ENCODE measurements at regions not wholly inside any gene's neighbourhood (a gene's known extent, or its start where the extent isn't known, plus 50 kb on each side); places are given as distances from the start of the nearest gene placed in this dataset.

DNA sequence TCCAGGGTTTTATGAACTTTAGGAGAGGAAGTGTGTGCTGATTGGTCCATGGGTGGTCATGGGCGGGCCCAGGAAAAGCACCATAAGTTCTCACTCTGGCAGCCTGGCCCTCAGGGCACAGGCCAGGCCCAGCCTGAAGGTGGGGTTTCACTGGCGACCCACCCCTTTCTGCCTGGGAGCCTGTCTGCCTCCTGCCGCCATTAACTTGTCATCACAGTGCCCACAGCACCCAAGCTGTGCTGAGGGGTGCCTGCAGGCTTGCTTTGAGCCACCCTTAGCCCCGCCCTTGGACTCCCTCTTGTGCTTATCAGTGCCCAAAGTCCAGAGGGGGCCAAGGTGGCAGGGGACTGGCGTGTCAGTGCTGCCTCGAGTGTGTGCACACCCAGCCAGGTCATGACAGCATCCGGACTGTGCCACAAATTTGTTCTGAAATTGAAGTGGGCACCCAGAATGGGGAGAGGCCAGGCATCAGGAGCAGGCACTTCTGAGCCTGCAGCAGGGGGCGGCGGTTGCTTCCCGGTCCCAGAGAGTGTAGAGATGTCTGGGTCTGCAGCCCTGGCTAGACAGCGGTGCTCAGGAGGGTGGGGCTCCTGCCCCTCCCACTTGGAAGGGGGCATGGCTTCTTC, 455.6 kb downstream of the TMA16 start:
- DNase-seq (ENCODE audit: low read depth in 1 of 2, low spot score in 1 of 2): no peak

DNA sequence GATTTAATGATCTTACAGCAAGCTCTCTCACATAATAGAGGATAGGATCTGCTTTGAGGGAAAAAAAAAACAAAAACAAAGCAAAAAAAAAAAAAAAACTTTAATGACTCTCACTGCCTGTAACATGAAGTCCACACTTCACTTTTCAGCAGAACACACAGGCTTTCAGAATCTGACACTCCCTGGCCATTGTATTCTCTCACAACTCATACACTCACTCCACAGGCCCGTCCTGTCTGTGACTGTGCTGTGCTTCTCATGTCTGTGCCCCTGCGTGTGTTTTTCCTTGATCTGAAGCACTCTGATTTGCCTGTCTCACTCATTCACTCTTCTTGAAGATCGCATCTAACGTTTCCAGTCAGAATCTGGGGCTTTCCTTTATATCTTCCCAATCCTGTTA, 460.8 kb downstream of the TMA16 start:
- no peak for DNase-seq (ENCODE audit: low read depth in 1 of 2, low spot score in 1 of 2)

DNA sequence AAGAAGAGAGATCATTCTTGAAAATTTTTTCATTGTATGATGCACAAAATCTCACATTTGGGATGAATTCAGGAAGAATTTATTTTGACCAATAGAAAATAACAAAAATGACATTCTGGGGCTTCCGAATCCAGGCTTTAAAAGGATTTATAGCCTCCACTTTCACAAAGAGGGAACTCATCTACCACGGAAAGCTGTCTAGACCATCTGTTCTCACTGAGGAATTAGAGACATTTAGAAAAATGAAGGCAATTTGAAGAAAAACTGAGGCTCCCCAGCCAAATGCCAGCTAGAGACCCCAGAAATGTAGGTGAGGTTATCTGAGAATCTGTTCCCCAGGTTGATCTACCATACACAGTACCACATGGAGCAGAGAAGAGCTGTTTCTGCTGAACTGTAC, 464.3 kb downstream of the TMA16 start:
- no peak for DNase-seq (ENCODE audit: low read depth in 1 of 2, low spot score in 1 of 2)

DNA sequence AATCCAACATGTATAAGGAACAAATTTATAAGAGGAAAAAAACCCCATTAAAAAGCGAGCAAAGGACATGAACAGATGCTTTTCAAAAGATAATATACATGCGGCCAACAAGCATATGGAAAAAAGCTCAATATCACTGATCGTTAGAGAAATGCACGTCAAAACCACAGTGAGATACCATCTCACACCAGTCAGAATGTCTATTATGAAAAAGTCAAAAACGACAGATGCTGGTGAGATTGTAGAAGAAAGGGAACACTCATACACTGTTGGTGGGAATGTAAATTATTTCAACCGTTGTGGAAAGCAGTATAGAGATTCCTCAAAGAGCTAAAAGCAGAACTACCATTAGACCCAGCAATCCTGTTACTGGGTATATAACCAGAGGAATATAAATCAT, 465.4 kb downstream of the TMA16 start:
- no peak for DNase-seq (ENCODE audit: low read depth in 1 of 2, low spot score in 1 of 2)

DNA sequence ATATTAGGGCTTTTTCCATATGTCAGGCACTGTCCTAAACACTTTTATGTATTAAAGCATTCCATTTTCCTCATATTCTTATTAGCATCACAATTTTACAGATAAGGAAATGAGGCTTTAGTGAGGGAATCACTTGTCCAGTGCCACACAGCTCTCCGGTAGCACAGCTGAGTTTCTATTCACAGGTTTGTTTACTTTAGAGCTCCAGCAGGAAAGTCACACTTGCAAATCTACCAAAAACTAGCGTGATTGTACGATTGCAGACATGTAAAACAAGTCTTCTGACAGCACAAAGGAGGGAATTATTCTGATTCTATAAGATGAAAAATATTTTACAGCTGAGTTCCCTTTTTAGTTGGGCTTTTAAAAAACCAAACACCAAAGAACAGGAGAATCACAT, 472.1 kb downstream of the TMA16 start:
- DNase-seq (ENCODE audit: low read depth in 1 of 2, low spot score in 1 of 2): no peak

DNA sequence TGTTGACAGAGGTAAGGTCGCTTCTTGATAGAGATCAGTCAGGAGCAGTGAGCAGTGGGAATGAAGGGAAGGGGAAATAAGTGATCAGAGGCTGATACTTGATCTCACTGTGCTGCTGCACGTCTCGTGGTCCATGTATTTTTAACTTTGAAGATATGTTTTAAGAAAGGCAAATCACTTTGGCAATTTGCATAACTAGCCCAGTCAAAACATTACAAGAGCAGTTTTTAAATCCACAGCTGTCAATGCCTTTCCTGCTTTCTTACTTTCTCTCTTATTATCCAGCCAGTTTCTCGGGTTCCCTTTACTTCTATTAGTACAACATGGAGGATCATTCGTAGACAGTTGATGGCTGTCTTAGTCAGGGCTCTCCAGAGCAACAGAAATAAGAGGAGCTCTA, 472.8 kb downstream of the TMA16 start:
- DNase-seq (ENCODE audit: low read depth in 1 of 2, low spot score in 1 of 2): no peak

DNA sequence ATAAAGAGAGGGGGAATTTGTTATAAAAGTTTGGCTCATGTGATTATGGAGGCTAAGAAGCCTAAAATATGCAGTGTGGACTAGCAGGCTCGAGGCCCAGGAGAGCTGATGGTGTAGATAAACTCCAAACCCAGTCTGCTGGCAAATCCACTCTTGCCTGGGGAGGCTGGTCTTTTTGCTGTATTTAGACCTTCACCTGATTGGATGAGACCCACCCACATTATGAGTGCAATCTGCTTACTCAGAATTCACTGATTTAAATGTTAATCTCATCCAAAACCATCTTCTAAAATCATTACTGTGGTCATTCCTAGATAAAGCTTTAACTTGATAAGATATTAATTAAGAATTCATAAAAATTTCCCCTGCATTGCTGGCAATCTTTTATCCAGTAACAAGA, 473.2 kb downstream of the TMA16 start:
- DNase-seq (ENCODE audit: low read depth in 1 of 2, low spot score in 1 of 2): no peak

DNA sequence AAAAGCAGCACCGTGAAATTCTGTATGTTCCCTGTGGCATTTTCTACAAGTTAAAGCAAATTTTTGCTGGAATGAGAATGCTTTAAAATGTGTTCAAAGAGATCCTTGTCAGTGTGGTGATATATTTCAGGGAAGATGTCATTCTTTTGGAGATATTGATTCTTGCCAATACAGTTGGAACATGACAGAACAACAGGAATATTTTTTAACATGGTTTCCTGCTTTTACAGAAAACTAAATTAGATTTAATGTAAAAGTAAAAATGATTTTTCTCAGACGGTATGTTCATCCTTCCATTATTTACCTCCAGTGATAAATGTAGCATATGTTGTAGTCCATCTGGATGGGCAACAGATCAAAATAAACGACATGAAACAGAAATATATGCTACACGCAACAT, 474.8 kb downstream of the TMA16 start:
- DNase-seq (ENCODE audit: low read depth in 1 of 2, low spot score in 1 of 2): no peak

DNA sequence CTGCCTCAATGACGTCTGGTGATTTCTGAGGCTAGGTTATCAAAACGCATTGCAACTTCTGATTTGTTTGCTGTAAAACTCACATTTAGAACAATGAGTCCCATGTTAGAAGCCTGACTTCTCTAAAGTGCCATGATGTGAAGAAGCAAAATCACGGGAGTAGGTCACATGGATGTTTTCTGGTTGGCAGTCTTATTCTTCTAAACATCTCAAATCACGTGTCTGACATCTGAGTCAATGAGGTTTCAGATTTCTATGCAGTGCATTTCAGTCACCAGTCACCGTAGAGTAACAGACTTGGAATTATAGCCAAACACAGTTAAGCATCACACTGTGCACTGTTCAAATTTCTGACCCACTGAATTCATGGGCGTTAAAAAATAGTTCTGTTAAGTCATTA, 482.1 kb downstream of the TMA16 start:
- DNase-seq (ENCODE audit: low read depth in 1 of 2, low spot score in 1 of 2): no peak

DNA sequence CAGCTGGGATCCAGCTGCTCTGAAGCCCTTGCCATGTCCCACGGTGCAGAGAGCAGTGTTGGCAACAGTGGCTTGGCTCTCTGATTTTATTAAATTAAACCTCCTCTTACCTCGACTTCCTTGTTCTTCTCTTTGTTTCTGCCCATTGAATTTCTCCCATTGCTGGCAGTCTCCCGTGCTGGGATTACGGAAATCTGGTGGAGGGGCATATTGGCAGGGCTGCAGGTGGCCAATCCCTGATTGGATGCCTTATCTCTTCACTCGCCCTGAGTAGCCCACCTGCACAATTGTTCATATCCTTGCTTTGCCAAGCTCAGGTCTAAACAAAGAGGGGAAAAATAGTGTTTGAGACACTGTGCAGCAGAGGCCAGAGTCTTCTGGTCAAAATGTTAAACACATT, 493.9 kb downstream of the TMA16 start:
- DNase-seq (ENCODE audit: low read depth in 1 of 2, low spot score in 1 of 2): no peak

DNA sequence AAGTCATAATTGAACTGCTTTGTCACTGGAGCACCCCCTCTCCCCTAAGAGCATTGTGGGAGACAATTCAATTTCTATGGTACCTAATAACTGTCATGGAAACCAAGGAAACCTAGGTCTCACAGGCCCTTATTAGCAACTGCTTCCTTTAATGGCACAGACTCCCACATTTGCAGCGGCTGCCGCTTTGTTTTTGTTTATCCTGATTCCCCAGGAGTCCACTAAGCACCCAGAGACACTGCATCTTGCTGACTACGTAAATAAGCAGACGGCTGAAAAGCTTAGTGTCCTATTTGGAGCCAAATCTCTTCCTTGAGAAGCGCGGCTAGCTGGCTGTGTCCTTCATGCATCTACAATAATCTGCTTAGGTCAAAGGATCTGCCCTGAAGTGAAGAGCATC, 494.4 kb downstream of the TMA16 start:
- no peak for DNase-seq (ENCODE audit: low read depth in 1 of 2, low spot score in 1 of 2)

DNA sequence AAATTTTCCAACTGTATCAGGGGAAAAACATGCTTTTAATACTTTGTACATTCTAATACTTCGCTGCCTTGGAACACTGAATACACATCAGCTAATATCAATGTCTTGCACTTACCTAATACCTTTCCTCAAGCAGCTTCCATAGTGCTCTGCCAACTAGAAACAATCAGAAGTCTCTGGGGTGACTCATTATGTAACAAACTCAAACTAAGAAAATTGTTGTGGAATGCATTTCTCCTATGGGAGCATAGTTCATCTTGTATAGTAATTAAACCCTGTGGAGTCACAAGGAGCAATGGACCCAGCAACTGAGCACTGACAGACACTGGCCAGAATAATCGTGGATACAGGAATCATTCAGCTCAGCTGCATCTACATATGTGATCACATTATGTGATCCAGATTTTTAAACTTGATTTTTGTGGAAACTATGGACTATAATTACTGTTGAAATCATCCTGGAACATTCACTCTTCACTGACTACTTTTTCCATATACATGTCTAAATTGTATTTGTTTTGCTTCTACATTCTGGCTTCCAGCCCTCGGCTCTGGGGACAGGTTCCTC, 496.9 kb downstream of the TMA16 start:
- no peak for DNase-seq (ENCODE audit: low read depth in 1 of 2, low spot score in 1 of 2)

DNA sequence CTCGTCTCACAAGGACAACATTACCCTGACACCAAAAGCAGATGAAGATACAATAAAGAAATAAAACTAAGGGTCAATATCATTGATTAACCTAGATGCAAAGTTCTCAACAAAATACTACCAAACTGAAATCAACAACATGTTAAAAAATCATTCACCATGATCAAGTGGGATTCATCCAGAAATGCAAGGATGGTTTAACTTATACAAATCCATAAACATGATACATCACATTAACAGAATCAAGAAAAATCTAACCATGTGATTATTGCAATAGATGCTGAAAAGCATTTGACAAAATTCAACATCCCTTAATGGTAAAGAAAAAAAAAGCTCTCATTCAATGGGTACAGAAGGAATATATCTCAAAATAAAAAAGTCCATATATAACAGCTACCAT, 514.9 kb downstream of the TMA16 start:
- DNase-seq (ENCODE audit: low read depth in 1 of 2, low spot score in 1 of 2): no peak

DNA sequence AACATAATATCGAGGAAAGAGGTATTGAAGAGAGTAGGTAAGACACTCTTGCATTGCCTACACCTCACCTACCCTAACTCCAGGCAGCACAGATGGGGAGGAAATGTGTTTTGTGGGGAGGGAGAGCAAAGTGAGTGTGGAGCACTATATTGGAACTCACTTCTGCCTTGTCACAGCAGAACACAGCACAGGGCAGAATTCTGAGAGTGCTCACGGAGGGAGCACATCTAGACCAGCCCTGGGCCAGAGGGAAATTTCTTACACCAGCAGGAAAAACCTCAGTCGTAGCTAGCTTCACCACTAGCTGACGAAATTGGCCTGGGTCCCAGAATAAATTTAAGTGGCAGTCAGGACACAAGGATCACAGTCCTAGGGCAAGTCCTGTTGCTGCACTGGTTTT, 517.3 kb downstream of the TMA16 start:
- DNase-seq (ENCODE audit: low read depth in 1 of 2, low spot score in 1 of 2): no peak

DNA sequence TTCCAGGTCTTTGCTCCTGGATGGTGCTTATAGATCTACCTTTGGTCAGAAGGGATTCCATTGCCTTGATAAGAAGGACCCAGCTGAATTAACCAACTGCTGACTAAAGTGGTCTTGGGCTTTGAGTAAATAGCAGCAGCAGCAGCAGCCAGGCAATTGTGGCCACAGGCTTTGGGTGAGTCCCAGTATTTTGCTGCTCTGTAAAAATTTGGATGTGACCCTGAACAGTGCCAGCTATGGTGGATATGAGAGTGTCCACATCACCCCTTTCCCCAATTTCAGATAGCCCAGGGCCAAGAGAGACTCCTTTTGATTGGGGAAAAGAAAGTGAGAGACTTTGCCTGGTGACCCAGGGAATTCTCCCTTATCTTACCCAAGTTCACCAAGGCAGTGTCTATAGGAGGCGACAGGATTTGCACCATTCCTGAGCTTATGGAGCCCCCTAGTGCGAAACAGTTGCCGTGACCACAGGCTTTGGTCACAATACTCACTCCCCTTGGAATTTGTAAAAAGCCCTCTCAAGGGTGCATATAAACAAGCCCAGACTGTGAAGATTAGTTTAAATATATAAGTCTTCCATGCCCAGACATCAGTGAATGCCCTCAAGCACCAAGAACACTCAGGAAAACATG, 518.0 kb downstream of the TMA16 start:
- peak in 1 of 2 donors; percentile 4 for DNase-seq (ENCODE audit: low read depth in 1 of 2, low spot score in 1 of 2)

DNA sequence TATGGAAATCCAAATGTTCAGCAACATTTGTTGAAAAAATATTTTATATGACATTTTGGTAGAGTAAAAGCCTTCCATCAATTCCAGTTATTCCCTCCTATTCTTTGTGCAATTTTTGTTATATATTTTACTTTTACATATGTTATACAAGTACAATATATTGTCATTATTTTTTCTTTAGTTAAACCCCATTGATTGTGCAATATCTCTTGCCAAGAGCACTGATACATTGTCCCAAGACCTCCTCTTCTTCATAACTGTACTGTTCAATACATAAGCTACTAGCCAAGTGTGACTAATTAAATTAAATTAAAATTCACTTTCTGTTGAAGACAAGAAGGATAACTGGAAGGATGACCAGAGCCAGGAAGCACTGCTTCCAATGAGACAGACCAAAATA, 527.5 kb downstream of the TMA16 start:
- no peak for DNase-seq (ENCODE audit: low read depth in 1 of 2, low spot score in 1 of 2)

DNA sequence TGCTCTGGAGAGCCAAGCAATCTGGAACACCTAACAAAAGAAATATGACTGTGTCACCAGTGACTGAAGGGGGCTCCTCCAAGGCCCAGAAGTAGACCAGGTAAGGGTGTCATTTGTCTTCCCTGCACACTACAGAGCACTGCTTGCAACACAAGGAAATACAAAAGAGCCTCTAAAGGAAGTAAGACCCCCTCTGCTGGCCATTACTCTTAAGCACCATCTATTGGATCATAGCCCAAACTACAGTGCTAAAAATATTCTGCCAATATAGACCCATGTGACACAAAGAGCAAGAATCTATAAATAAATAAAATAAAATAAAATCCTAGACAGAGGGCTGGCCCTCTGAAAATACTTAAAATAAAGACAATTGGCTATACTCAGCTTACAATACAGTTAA, 528.7 kb downstream of the TMA16 start:
- no peak for DNase-seq (ENCODE audit: low read depth in 1 of 2, low spot score in 1 of 2)

DNA sequence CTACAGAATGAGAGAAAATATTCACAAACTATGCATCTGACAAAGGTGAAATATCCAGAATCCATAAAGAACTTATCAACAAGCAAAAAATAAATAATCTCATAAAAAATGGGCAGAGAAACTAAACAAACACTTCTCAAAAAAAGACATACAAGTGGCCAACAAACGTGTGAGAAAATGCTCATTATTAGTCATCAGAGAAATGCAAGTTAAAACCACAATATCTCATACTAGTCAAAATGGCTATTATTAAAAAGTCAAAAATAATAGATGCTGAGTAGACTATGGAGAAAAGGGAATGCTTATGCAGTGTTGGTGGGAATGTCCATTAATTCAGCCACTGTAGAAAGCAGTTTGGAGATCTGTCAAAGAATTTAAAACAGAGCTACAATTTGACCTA, 533.3 kb downstream of the TMA16 start:
- no peak for DNase-seq (ENCODE audit: low read depth in 1 of 2, low spot score in 1 of 2)

DNA sequence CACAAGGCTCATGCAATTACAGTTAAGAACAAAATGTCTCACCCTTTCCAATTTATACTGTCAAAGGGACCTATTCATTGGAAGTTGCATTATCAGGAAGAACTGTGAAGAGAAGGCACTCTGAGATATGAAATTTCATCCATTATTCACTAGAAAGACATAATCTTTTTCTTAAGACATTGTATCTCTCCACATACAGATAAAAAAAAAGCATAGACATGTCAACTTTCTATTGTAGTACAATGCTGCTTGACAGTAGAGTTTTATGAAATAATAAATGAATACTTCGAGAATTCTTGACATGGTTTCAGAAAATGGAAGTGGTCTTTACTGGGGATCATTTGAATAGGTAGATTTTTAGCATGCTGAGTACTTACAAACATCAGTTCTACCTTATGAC, 545.0 kb downstream of the TMA16 start:
- DNase-seq (ENCODE audit: low read depth in 1 of 2, low spot score in 1 of 2): no peak

DNA sequence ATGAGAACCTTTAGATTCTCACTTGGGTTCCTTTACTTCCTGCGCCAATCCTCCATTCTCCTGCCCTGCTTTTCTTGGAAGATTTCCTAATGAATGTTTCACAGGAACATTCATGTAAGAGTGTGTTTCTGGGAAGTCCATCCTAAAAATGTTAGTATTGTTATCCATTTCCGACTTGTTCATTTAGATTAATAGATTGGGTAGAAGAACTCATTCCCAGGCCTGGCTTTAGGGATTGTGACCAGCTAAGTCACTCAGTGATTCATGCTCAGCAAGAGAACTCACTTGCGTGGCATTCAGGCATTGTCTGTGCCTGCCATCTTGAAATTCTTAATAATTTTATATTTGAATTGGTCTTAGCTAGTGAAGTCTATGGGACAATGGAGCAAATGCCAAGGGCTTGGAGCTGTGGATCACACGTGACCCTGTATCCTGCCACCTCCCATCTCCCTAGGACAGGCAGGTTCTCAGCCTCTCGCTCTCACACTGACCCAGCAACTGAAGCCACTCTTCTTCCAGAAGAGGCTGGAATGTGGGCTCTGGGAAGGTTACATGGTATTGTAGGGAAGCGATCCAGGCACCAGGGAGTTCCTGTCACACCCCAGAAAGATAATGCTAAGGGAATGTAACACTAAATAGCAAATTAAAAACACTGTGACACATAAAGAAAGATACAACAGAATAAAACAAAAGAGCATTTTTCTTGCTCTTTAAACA, 562.1 kb downstream of the TMA16 start:
- DNase-seq (ENCODE audit: low read depth in 1 of 2, low spot score in 1 of 2): no peak

DNA sequence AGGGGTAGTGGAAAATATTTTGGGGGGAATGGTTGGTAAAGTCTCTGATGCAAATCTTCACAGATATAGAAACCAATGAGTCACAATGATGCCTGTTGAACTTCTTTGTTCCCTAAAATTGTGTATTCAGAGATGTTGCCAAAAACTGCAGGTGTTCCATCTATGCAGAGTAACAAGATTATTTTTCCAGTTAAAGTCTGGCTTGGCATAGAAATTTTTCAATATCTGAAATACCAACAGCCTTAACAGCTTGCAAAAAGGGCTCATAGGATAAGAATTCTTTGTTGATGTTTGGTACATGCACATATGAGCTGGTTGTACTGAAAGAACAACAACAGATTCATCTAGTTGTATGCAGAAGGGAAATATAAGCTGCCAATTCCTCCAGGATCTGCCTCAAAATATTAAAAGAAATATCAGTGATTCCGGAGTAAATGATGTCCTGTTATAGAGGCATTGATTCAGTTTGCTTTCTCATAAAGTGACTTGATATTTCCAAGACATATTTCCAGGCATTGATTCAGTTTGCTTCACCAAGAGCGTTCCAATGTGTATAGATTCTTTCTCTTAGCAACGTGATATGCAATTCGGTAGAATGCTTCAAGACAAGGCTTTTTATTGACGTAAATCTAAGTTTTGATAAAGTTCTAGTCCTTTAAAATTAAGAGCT, 564.4 kb downstream of the TMA16 start:
- DNase-seq (ENCODE audit: low read depth in 1 of 2, low spot score in 1 of 2): no peak

DNA sequence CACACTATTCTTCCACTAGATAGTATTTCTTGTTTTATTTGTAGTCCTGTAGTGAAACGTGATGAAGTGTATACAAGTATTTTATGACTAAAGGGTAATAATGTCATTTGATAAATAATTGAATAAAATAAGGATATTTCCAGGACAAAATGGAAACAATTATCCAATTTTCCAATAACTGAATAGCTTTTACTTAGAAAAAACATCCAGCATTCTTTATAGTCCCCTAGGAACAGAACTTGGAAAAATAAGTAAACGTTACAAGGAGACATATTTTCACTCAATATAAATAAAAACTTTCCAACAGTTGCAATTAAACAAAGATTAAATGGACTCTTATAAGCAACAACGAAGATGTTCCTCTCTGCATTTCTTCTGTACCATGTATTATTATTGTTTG, 566.0 kb downstream of the TMA16 start:
- no peak for DNase-seq (ENCODE audit: low read depth in 1 of 2, low spot score in 1 of 2)
